ENCODE measurements at regions not wholly inside any gene's neighbourhood (a gene's known extent, or its start where the extent isn't known, plus 50 kb on each side); places are given as distances from the start of the nearest gene placed in this dataset.

DNA sequence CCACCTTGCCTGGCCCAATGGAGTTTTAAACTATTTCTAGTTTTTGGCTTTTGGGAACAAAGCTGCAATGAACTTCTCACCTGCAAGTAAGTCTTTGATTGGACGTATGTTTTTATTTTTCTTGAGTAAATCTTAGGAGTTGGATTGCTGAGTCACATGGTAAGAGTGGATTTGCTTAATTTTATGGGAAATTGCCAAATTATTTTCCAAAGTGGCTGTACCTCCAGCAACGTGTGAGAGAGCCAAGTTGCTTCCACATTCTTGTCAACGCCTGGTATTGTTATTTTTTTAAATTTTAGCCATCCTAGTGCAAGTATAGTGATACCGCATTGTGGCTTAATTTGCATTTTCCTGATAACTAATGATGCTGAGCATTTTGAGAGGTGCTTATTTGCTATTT lies 136.6 kb downstream of the LMNTD1 start:
- TF ChIP-seq, protein P1, sequence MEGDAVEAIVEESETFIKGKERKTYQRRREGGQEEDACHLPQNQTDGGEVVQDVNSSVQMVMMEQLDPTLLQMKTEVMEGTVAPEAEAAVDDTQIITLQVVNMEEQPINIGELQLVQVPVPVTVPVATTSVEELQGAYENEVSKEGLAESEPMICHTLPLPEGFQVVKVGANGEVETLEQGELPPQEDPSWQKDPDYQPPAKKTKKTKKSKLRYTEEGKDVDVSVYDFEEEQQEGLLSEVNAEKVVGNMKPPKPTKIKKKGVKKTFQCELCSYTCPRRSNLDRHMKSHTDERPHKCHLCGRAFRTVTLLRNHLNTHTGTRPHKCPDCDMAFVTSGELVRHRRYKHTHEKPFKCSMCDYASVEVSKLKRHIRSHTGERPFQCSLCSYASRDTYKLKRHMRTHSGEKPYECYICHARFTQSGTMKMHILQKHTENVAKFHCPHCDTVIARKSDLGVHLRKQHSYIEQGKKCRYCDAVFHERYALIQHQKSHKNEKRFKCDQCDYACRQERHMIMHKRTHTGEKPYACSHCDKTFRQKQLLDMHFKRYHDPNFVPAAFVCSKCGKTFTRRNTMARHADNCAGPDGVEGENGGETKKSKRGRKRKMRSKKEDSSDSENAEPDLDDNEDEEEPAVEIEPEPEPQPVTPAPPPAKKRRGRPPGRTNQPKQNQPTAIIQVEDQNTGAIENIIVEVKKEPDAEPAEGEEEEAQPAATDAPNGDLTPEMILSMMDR (IDR thresholded peaks at IDR 0.05; ENCODE audit: insufficient read depth, low read length, poor library complexity, severe bottlenecking), result no peak
- no peak for TF ChIP-seq EZH2phosphoT487 (conservative IDR thresholded peaks at IDR 0.05; ENCODE audit: low read length)

Data from SU-DHL-6 (cell line).